Activated CD8-positive, alpha-beta memory T cell treated with anti-CD3 and anti-CD28 coated beads for 4 hours (primary cell): ENCODE measurements at regions not wholly inside any gene's neighbourhood (a gene's known extent, or its start where the extent isn't known, plus 50 kb on each side); places are given as distances from the start of the nearest gene placed in this dataset.
"Not testable (repeated sequence)": the region's sequence is repeated elsewhere in the genome, so short reads cannot be mapped to it uniquely, and the experiment has no call there.

ENCODE experiments used
- DNase-seq, 2 donors: peaks; one replicate each; pipeline ENCODE4 v3.0.0-alpha.2; 2020; ENCODE audit warnings: low read depth in 2 of 2

GRCh38 chr2:192687015-192687414, 492.3 kb upstream of the TMEFF2 start:
- DNase-seq: no peak

- not testable (repeated sequence) for DNase-seq
Observed at GRCh38 chr2:192682511-192682910, 487.8 kb upstream of the TMEFF2 start.

- DNase-seq: no peak
Observed at GRCh38 chr2:192675681-192676080, 480.9 kb upstream of the TMEFF2 start.

GRCh38 chr2:192669505-192670091, 474.9 kb upstream of the TMEFF2 start:
- DNase-seq: no peak

- DNase-seq: not testable (repeated sequence)
Observed at GRCh38 chr2:192660555-192660954, 465.8 kb upstream of the TMEFF2 start.

- DNase-seq: no peak
Observed at GRCh38 chr2:192657362-192657761, 462.6 kb upstream of the TMEFF2 start.

GRCh38 chr2:192655916-192656315, 461.2 kb upstream of the TMEFF2 start:
- DNase-seq: no peak

GRCh38 chr2:192645811-192646598, 451.3 kb upstream of the TMEFF2 start:
- DNase-seq: no peak

GRCh38 chr2:192634557-192634956, 439.8 kb upstream of the TMEFF2 start:
- DNase-seq: no peak

- no peak for DNase-seq
Observed at GRCh38 chr2:192628017-192628416, 433.3 kb upstream of the TMEFF2 start.

GRCh38 chr2:192615105-192615504, 420.4 kb upstream of the TMEFF2 start:
- no peak for DNase-seq

GRCh38 chr2:192604295-192604694, 409.6 kb upstream of the TMEFF2 start:
- DNase-seq: no peak

GRCh38 chr2:192598649-192599048, 403.9 kb upstream of the TMEFF2 start:
- not testable (repeated sequence) for DNase-seq

- no peak for DNase-seq
Observed at GRCh38 chr2:192593561-192593960, 398.8 kb upstream of the TMEFF2 start.

GRCh38 chr2:192591617-192592016, 396.9 kb upstream of the TMEFF2 start:
- DNase-seq: no peak

- no peak for DNase-seq
Observed at GRCh38 chr2:192585418-192585817, 390.7 kb upstream of the TMEFF2 start.

GRCh38 chr2:192584976-192585375, 390.2 kb upstream of the TMEFF2 start:
- DNase-seq: no peak

- no peak for DNase-seq
Observed at GRCh38 chr2:192579965-192580700, 385.4 kb upstream of the TMEFF2 start.

- no peak for DNase-seq
Observed at GRCh38 chr2:192578780-192579179, 384.0 kb upstream of the TMEFF2 start.

- no peak for DNase-seq
Observed at GRCh38 chr2:192577706-192578105, 383.0 kb upstream of the TMEFF2 start.

- no peak for DNase-seq
Observed at GRCh38 chr2:192574552-192574951, 379.8 kb upstream of the TMEFF2 start.

GRCh38 chr2:192571636-192572035, 376.9 kb upstream of the TMEFF2 start:
- DNase-seq: no peak

GRCh38 chr2:192570788-192571187, 376.1 kb upstream of the TMEFF2 start:
- DNase-seq: no peak
